Astrocyte (in vitro differentiated cells and primary cell): ENCODE measurements at regions not wholly inside any gene's neighbourhood (a gene's known extent, or its start where the extent isn't known, plus 50 kb on each side); places are given as distances from the start of the nearest gene placed in this dataset.

Source experiments
- CTCF ChIP-seq: IDR thresholded peaks from 2 replicates; pipeline ENCODE4 v1.5.1; 2011; ENCODE audit warnings: low read depth, mild to moderate bottlenecking, inconsistent platforms, low read length, moderate library complexity; ENCODE audit not compliant: insufficient read depth
- EZH2 ChIP-seq: IDR thresholded peaks from 2 replicates; pipeline ENCODE4 v1.6.1; 2012; ENCODE audit warnings: mild to moderate bottlenecking, low read length, inconsistent platforms; ENCODE audit not compliant: insufficient read depth

GRCh38 chr6:71204741-71205140 is 83.9 kb upstream of the OGFRL1 start:
- TF ChIP-seq CTCF (no peak), EZH2 (no peak)
